Mesendoderm (in vitro differentiated cells): ENCODE measurements at regions not wholly inside any gene's neighbourhood (a gene's known extent, or its start where the extent isn't known, plus 50 kb on each side); places are given as distances from the start of the nearest gene placed in this dataset.

ENCODE experiments used
- DNase-seq: peaks from one replicate; pipeline ENCODE4 v3.0.0; 2013
- H2AK5ac ChIP-seq: 2 replicates; pipeline ENCODE4 v1.6.1; 2013; ENCODE audit warnings: low read length, inconsistent platforms
- H2BK120ac ChIP-seq: 2 replicates; pipeline ENCODE4 v1.6.1; 2013; ENCODE audit warnings: low read depth, mild to moderate bottlenecking, low read length, moderate library complexity, mixed read lengths
- H2BK15ac ChIP-seq: replicated peaks from 2 replicates; pipeline ENCODE4 v1.6.1; 2013; ENCODE audit warnings: low read depth, mild to moderate bottlenecking, moderate library complexity
- H2BK5ac ChIP-seq: 2 replicates; pipeline ENCODE4 v1.6.1; 2013; ENCODE audit warnings: low read length, inconsistent platforms
- H3K18ac ChIP-seq: 2 replicates; pipeline ENCODE4 v1.6.1; 2013; ENCODE audit warnings: mild to moderate bottlenecking, low read length, mixed read lengths
- H3K23ac ChIP-seq: one replicate; pipeline ENCODE4 v1.6.1; 2013; ENCODE audit warnings: low read length
- H3K27ac ChIP-seq: 2 replicates; pipeline ENCODE4 v1.5.1; 2013; ENCODE audit warnings: low read depth, mild to moderate bottlenecking, inconsistent platforms, low read length, moderate library complexity
- H3K27me3 ChIP-seq: 2 replicates; pipeline ENCODE4 v1.6.1; 2013; ENCODE audit warnings: low read length, control low read depth, mild to moderate bottlenecking, inconsistent platforms; ENCODE audit not compliant: insufficient read depth, poor library complexity
- H3K36me3 ChIP-seq: 2 replicates; pipeline ENCODE4 v1.6.1; 2013; ENCODE audit warnings: low read length, inconsistent platforms; ENCODE audit not compliant: control insufficient read depth, insufficient read depth
- H3K4ac ChIP-seq: one replicate; pipeline ENCODE4 v1.6.1; 2013; ENCODE audit warnings: low read depth, mild to moderate bottlenecking, low read length, moderate library complexity
- H3K4me1 ChIP-seq: 2 replicates; pipeline ENCODE4 v1.6.1; 2013; ENCODE audit warnings: low read depth, low read length, inconsistent platforms; ENCODE audit not compliant: control insufficient read depth
- H3K4me2 ChIP-seq: 2 replicates; pipeline ENCODE4 v1.6.1; 2013; ENCODE audit warnings: low read length
- H3K4me3 ChIP-seq: 2 replicates; pipeline ENCODE4 v1.5.1; 2013; ENCODE audit warnings: mild to moderate bottlenecking, low read length
- H3K56ac ChIP-seq: one replicate; pipeline ENCODE4 v1.6.1; 2013; ENCODE audit warnings: low read length
- H3K79me1 ChIP-seq: 2 replicates; pipeline ENCODE4 v1.6.1; 2013; ENCODE audit warnings: low read length, inconsistent platforms
- H3K79me2 ChIP-seq: 2 replicates; pipeline ENCODE4 v1.6.1; 2013; ENCODE audit warnings: mild to moderate bottlenecking, low read length; ENCODE audit not compliant: control insufficient read depth, insufficient read depth
- H3K9ac ChIP-seq: 2 replicates; pipeline ENCODE4 v1.6.1; 2013; ENCODE audit warnings: low read length, inconsistent platforms
- H4K5ac ChIP-seq: one replicate; pipeline ENCODE4 v1.6.1; 2013; ENCODE audit warnings: low read length
- H4K8ac ChIP-seq: one replicate; pipeline ENCODE4 v1.6.1; 2013; ENCODE audit warnings: low read depth, mild to moderate bottlenecking, control low read depth, low read length, moderate library complexity
- WGBS: extraction: QIAGEN DNeasy Blood & Tissue Kit; methylation state at CpG from one replicate; pipeline ENCODE4 v1.1.7; 2013; ENCODE audit warnings: low lambda C conversion rate, missing lambda C conversion rate; ENCODE audit not compliant: insufficient coverage; ENCODE audit errors: extremely low coverage; 5-methylcytosine and 5-hydroxymethylcytosine counted together

DNA sequence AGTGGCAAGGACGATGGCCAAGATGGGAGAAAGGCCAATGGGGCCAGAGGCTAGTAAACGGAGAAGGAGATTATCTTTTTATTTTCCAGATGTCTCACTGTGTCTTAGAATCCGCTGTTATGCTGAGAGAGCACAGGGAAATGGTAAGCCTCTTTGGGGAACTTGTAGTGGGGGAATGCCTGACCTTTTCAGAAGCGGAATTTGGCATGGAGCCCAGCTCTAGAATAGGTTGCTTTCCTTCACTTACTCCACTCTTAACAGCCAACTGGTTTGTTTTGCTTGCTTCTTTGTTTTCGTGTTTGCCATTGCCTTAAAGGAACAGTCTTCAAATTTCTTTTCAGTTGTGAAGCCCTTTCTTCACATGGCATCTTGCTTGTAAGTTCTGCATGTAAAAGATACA, 316.2 kb upstream of the THRB start:
- no peak overlapping the region for H3K9ac ChIP-seq
- H3K56ac ChIP-seq = no peak overlapping the region
- H2AK5ac ChIP-seq = no peak overlapping the region
- DNase-seq = no peak
- H3K4ac ChIP-seq = no peak overlapping the region
- H3K79me1 ChIP-seq = no peaks in the 10 kb centered on the region
- H4K8ac ChIP-seq = no peak overlapping the region
- H3K4me1 ChIP-seq = no peaks in the 10 kb centered on the region
- no peak overlapping the region for H2BK120ac ChIP-seq
- H3K27ac ChIP-seq = no peak overlapping the region
- H3K36me3 ChIP-seq = no peaks in the 10 kb centered on the region
- no peaks in the 10 kb centered on the region for H3K27me3 ChIP-seq
- H3K4me3 ChIP-seq = no peak overlapping the region
- WGBS = no CpG with 5 or more reads among the region's 5 CpGs
- H4K5ac ChIP-seq = no peak overlapping the region
- H3K23ac ChIP-seq = no peak overlapping the region
- H2BK5ac ChIP-seq = no peak overlapping the region
- H2BK15ac ChIP-seq = no peak overlapping the region
- H3K18ac ChIP-seq = no peak overlapping the region
- H3K4me2 ChIP-seq = no peak overlapping the region
- H3K79me2 ChIP-seq = no peaks in the 10 kb centered on the region

GRCh38 chr3:24812116-24812515, 317.5 kb upstream of the THRB start:
- Histone ChIP-seq H3K4me2 (no peak overlapping the region), H3K9ac (no peak overlapping the region), H3K4ac (no peak overlapping the region), H3K36me3 (no peaks in the 10 kb centered on the region), H3K27me3 (no peaks in the 10 kb centered on the region), H3K27ac (no peak overlapping the region), H4K5ac (no peak overlapping the region), H2BK5ac (no peak overlapping the region), H4K8ac (no peak overlapping the region), H3K79me2 (no peaks in the 10 kb centered on the region), H3K79me1 (no peaks in the 10 kb centered on the region), H3K4me1 (no peaks in the 10 kb centered on the region), H3K56ac (no peak overlapping the region), H2AK5ac (no peak overlapping the region), H3K18ac (no peak overlapping the region), H3K4me3 (no peak overlapping the region), H2BK15ac (no peak overlapping the region), H2BK120ac (no peak overlapping the region), H3K23ac (no peak overlapping the region)
- no peak for DNase-seq
- no CpG with 5 or more reads among the region's 1 CpG for WGBS

- Histone ChIP-seq H3K4me2 (no peak overlapping the region), H4K8ac (no peak overlapping the region), H3K18ac (no peak overlapping the region), H2AK5ac (no peak overlapping the region), H3K4me3 (no peak overlapping the region), H2BK120ac (no peak overlapping the region), H3K27me3 (no peaks in the 10 kb centered on the region), H3K79me1 (no peaks in the 10 kb centered on the region), H2BK5ac (no peak overlapping the region), H3K36me3 (no peaks in the 10 kb centered on the region), H3K23ac (no peak overlapping the region), H3K9ac (no peak overlapping the region), H4K5ac (no peak overlapping the region), H3K4me1 (no peaks in the 10 kb centered on the region), H3K27ac (no peak overlapping the region), H3K79me2 (no peaks in the 10 kb centered on the region), H2BK15ac (no peak overlapping the region), H3K56ac (no peak overlapping the region), H3K4ac (no peak overlapping the region)
- DNase-seq = no peak
- no CpG with 5 or more reads among the region's 1 CpG for WGBS
These were observed 323.4 kb upstream of the THRB start for GRCh38 chr3:24818055-24818454.

- DNase-seq = no peak
- no CpG with 5 or more reads among the region's 4 CpGs for WGBS
- H3K79me1 ChIP-seq = no peaks in the 10 kb centered on the region
- no peak overlapping the region for H2BK5ac ChIP-seq
- H3K4ac ChIP-seq = no peak overlapping the region
- no peak overlapping the region for H2BK15ac ChIP-seq
- H3K4me3 ChIP-seq = no peak overlapping the region
- no peak overlapping the region for H3K27ac ChIP-seq
- H3K27me3 ChIP-seq = peaks cover 32% of the 10 kb centered on the region
- H2AK5ac ChIP-seq = no peak overlapping the region
- no peaks in the 10 kb centered on the region for H3K79me2 ChIP-seq
- H3K23ac ChIP-seq = no peak overlapping the region
- H3K4me1 ChIP-seq = no peaks in the 10 kb centered on the region
- no peak overlapping the region for H3K4me2 ChIP-seq
- H4K5ac ChIP-seq = no peak overlapping the region
- H2BK120ac ChIP-seq = no peak overlapping the region
- no peaks in the 10 kb centered on the region for H3K36me3 ChIP-seq
- H3K18ac ChIP-seq = no peak overlapping the region
- no peak overlapping the region for H3K9ac ChIP-seq
- H4K8ac ChIP-seq = no peak overlapping the region
- H3K56ac ChIP-seq = no peak overlapping the region
These were observed 333.4 kb upstream of the THRB start for GRCh38 chr3:24828011-24828410.

DNA sequence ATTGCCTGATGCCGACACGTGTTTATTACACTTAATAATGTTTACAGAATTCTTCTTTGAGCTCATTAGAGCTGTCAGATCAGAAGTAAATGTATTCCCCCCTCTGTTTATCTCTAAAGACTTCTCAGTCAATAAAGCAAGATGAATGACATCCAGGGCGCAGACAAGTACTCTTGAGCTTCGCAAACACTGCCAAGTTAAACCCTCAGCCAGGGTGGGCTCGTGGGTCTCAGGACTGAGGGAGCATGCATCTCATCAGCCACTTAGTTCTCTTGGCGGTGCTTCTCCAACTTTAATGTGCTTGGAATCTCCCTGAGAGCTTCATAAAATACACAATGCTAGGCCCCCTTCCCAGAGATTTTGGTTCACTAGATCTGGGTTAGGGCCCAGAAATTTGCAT, 333.9 kb upstream of the THRB start:
- H3K79me1 ChIP-seq = no peaks in the 10 kb centered on the region
- H3K27me3 ChIP-seq = peaks cover 32% of the 10 kb centered on the region
- no peaks in the 10 kb centered on the region for H3K36me3 ChIP-seq
- H4K5ac ChIP-seq = no peak overlapping the region
- WGBS = no CpG with 5 or more reads among the region's 6 CpGs
- no peak overlapping the region for H3K4me3 ChIP-seq
- no peak overlapping the region for H3K4ac ChIP-seq
- no peak overlapping the region for H2BK5ac ChIP-seq
- no peak overlapping the region for H3K18ac ChIP-seq
- H3K4me2 ChIP-seq = no peak overlapping the region
- DNase-seq = no peak
- no peak overlapping the region for H2BK15ac ChIP-seq
- H3K27ac ChIP-seq = no peak overlapping the region
- H2BK120ac ChIP-seq = no peak overlapping the region
- no peaks in the 10 kb centered on the region for H3K79me2 ChIP-seq
- H3K9ac ChIP-seq = no peak overlapping the region
- no peak overlapping the region for H3K23ac ChIP-seq
- no peak overlapping the region for H2AK5ac ChIP-seq
- H3K4me1 ChIP-seq = no peaks in the 10 kb centered on the region
- no peak overlapping the region for H3K56ac ChIP-seq
- H4K8ac ChIP-seq = no peak overlapping the region

DNA sequence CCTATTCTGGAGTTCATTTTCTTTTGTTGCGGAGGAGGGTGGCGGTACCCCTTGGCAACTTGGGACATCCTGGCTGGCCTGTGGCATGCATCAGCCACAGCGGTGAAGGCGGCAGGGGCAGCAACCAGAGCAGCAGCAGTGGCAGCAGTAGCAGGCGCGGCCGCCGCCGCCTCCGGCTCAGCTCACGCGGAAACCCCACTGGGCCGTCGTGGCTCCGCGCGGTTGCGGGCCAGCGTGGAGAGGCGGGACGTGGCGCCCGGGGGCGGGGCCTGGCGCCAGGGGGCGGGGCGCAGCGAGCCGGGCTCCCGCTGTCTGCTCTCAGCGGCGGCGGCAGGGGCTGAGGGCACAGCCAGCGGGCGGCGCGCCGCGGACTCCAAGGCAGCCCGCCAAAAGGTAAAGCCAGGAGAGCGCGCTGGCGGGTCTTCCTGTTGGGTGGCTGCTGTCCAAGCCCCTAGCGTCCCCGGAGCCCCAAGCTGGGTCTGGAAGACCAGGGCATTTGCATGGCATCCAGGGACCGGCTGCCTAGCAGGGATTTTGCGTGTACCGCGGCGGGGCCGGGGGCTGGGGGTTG, 334.4 kb upstream of the THRB start:
- peak; percentile 49 for DNase-seq
- H2BK15ac ChIP-seq = no peak overlapping the region
- no CpG with 5 or more reads among the region's 51 CpGs for WGBS

More for the DNA sequence above, 334.4 kb upstream of the THRB start:
- Histone ChIP-seq H3K9ac (no peak overlapping the region), H4K5ac (no peak overlapping the region), H2AK5ac (no peak overlapping the region), H3K4me2 (peak overlapping the region; percentile 61), H3K56ac (no peak overlapping the region), H3K79me1 (no peaks in the 10 kb centered on the region), H2BK5ac (no peak overlapping the region), H3K27me3 (peaks cover 32% of the 10 kb centered on the region), H3K23ac (no peak overlapping the region), H2BK120ac (no peak overlapping the region), H4K8ac (no peak overlapping the region), H3K4ac (no peak overlapping the region), H3K27ac (no peak overlapping the region), H3K18ac (no peak overlapping the region), H3K79me2 (no peaks in the 10 kb centered on the region), H3K36me3 (no peaks in the 10 kb centered on the region), H3K4me3 (no peak overlapping the region), H3K4me1 (no peaks in the 10 kb centered on the region)
